Activated CD8-positive, alpha-beta memory T cell treated with anti-CD3 and anti-CD28 coated beads, Interleukin-2, amount 10 ng/mL, durations not matched to agents 7 days and 5 days (primary cell): ENCODE measurements at regions not wholly inside any gene's neighbourhood (a gene's known extent, or its start where the extent isn't known, plus 50 kb on each side); places are given as distances from the start of the nearest gene placed in this dataset.

Experiments
- ATAC-seq: fragments of 150-1000 bp; cut with Tn5 transposase; one replicate; pipeline ENCODE4 v1.10.0; 2021; ENCODE audit warnings: moderate library complexity
- CTCF ChIA-PET: fragments of 350-600 bp; sonication (Branson Sonifier 250); formaldehyde crosslinking; loops from one replicate; lab custom pipeline; 2021; ENCODE audit warnings: antibody characterized with exemption; lab: Charles Lee
- DNase-seq: peaks from one replicate; pipeline ENCODE4 v3.0.0-alpha.2; 2020
- H3K27ac Mint-ChIP-seq: one replicate; pipeline ENCODE4 v1.8.0; 2021; ENCODE audit warnings: mild to moderate bottlenecking, mixed read lengths
- H3K27me3 Mint-ChIP-seq: one replicate; pipeline ENCODE4 v1.8.0; 2021; ENCODE audit warnings: mixed read lengths
- H3K36me3 Mint-ChIP-seq: one replicate; pipeline ENCODE4 v1.8.0; 2021; ENCODE audit warnings: mild to moderate bottlenecking, mixed read lengths
- H3K4me1 Mint-ChIP-seq: one replicate; pipeline ENCODE4 v1.8.0; 2021; ENCODE audit warnings: mixed read lengths
- H3K4me3 Mint-ChIP-seq: one replicate; pipeline ENCODE4 v1.8.0; 2021; ENCODE audit warnings: mild to moderate bottlenecking, moderate library complexity, mixed read lengths
- H3K9me3 Mint-ChIP-seq: one replicate; pipeline ENCODE4 v1.8.0; 2022; ENCODE audit warnings: low read depth, mixed read lengths

DNA sequence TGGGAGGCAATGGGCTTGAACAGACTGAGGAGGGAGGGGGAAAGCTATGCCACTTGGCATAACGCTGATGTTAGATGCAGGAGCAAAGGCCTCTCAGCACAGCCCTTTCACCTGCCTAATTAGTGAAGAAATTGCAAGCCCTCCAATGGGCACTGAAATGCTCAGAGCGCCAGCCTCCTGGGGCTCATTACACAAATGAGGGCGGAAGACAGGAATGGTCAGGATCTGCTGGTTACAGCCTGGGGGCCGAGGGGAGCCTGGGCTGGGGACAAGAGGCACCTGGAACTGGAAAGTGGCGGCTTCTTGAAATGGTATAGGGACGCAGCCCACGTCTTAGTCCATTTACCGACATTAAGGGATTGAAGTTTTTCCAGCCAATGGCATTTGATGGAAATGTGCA lies 50.2 kb upstream of the PLET1 start:
- H3K27me3 Mint-ChIP-seq, result no peaks in the 10 kb centered on the region
- ATAC-seq, result no peak
- H3K36me3 Mint-ChIP-seq, result peaks cover 2% of the 10 kb centered on the region
- no peak overlapping the region for H3K27ac Mint-ChIP-seq
- CTCF ChIA-PET, result no interaction called here
- H3K9me3 Mint-ChIP-seq, result peaks cover 6% of the 10 kb centered on the region
- H3K4me3 Mint-ChIP-seq, result no peak overlapping the region
- no peak for DNase-seq
- no peaks in the 10 kb centered on the region for H3K4me1 Mint-ChIP-seq

DNA sequence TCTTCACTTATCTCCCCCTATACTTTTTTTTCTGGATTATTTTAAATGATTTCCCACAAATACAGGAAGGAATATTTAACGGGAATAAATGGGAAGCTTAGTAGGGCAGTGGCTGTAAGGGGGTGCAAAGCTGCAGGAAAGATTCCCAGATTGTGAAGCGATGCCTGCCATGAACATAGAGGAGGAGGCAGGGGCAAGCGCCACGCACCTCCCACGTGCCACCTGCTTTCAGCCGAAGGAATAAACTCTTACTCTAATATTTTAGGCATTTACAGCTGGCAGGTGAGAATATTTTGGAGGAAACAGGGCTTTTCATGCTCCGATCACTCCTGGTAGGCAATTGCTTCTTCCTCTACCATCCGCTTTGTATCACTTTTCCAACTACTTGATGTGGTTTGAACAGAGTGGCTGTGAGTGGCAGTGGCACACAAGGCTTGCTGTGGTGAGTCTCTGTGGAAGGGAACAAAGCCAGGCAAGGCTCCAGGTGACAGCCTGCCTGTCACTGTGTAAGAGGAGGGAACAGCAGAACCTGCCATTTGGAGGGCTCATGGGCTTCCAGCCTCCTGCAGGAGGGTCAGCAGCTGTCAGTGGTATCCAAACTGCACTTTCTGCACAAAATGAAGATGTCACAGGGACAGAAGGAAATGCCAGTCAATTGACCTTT lies 54.5 kb upstream of the PLET1 start:
- CTCF ChIA-PET, result no interaction called here
- H3K36me3 Mint-ChIP-seq, result no peaks in the 10 kb centered on the region
- H3K27ac Mint-ChIP-seq, result no peak overlapping the region
- H3K9me3 Mint-ChIP-seq, result no peaks in the 10 kb centered on the region
- no peak for DNase-seq
- no peaks in the 10 kb centered on the region for H3K4me1 Mint-ChIP-seq
- H3K27me3 Mint-ChIP-seq, result no peaks in the 10 kb centered on the region
- ATAC-seq, result no peak
- H3K4me3 Mint-ChIP-seq, result no peak overlapping the region

DNA sequence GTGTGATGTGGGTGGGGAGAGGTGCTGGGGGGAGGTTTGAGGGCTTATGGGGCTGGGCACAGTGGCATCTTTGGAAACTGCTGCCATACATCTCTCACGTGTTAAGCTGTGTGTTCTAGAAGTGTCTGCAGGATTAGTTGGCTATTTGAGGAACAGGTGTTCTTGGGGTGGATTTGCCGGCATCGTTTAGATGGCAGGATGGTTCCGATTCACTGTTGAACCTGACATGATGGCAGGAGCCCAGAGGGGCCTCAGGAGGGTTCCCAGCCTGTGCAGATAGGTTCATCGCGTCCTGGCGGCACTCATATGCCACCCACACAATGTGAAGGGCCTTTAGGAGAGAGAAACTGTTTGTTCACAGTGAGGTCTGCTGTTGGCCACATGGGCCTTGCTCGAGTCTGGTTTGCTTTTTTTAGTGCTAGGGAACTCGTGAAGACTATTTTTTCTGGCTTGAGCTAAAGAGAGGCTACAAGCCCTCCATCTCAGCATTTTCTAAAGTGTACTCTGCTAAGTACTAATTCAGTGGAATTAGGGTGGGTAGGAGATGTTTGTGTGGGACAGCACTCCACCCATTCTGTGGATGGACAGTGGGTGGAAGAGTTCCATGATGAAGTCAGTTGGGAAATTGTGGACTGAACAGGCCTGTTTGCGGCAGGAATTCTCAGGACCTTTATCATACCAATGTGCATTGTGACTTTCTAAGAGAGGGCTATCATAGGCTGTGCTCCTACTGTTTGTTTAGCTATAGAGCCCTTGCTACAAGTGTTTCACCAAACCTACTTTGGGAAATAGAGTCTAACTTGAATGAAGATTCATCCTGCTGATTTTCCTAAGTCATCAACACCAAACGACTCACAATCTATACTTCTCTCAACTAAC lies 55.4 kb upstream of the PLET1 start:
- no peak for ATAC-seq
- H3K27ac Mint-ChIP-seq, result no peak overlapping the region
- H3K27me3 Mint-ChIP-seq, result no peaks in the 10 kb centered on the region
- no peaks in the 10 kb centered on the region for H3K36me3 Mint-ChIP-seq
- no peaks in the 10 kb centered on the region for H3K9me3 Mint-ChIP-seq
- H3K4me3 Mint-ChIP-seq, result no peak overlapping the region
- DNase-seq, result no peak
- no peaks in the 10 kb centered on the region for H3K4me1 Mint-ChIP-seq
- CTCF ChIA-PET, result no interaction called here

DNA sequence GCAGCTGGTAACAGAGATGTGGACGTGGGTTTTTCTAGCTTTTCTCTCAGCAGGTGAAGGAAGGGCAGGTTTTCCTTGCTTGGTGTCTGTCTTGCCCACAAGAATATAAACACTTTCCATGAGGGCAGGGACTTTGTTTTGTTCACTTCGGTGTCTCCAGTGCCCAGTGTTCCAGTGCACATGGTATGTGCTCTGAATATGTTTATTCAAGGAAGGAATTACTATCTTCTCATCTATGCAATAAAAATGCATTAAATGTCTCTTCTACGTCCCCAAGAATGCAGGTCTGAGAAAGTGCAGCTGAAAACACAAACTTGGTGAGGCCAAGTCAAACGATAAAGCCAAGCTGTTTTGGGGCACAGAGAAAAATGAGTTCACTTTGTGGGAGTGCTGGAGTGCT lies 56.3 kb upstream of the PLET1 start:
- Mint-ChIP-seq H3K27me3 (no peaks in the 10 kb centered on the region), H3K4me1 (peaks cover 7% of the 10 kb centered on the region), H3K9me3 (no peaks in the 10 kb centered on the region), H3K36me3 (no peaks in the 10 kb centered on the region), H3K4me3 (no peak overlapping the region), H3K27ac (no peak overlapping the region)
- ATAC-seq (no peak), DNase-seq (no peak)
- CTCF ChIA-PET, result no interaction called here

DNA sequence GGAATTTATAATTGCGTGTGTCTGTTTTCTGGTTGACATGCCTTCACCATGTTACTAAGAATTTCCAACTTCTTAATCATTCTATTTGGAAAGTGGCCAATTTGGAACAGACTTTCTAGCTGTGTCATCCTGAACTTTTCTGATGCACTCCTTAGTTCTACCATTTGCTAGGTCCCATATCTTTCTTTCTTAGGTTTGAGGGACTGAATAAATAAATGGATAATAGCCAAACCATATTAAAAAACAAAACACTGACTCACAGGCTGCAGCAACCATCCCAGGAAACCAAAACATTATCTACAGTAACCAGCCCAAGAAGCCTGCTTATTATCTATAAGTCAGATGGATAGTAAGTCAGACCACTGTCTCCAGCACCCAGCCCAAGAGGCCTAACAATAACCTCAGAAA lies 57.5 kb upstream of the PLET1 start:
- Mint-ChIP-seq H3K27ac (no peak overlapping the region), H3K36me3 (no peaks in the 10 kb centered on the region), H3K4me1 (peaks cover 9% of the 10 kb centered on the region), H3K4me3 (no peak overlapping the region), H3K27me3 (no peaks in the 10 kb centered on the region), H3K9me3 (no peaks in the 10 kb centered on the region)
- ATAC-seq (no peak), DNase-seq (no peak)
- CTCF ChIA-PET, result no interaction called here

DNA sequence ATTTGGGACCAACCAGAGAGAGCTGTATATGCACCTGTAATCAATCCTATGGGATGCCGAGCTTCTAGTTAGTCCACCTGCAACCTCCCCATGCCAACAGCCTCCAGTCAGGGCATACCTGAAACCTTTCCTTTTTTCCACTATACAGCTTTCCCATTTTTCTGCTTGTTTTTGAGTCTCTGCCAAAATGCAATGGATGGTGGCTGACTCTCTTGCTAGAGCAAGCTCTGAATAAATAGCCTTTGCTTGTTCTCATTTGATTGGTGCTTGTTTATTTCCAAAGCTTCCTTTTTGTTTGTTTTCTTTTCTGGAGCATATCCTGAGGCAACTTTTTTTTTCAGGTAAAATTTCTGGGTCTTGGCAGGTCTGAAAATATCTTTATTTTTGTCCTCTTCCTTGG lies 58.0 kb upstream of the PLET1 start:
- ATAC-seq (no peak), DNase-seq (no peak)
- Mint-ChIP-seq H3K4me1 (peaks cover 9% of the 10 kb centered on the region), H3K36me3 (no peaks in the 10 kb centered on the region), H3K27me3 (no peaks in the 10 kb centered on the region), H3K4me3 (no peak overlapping the region), H3K27ac (no peak overlapping the region), H3K9me3 (no peaks in the 10 kb centered on the region)
- CTCF ChIA-PET, result no interaction called here

DNA sequence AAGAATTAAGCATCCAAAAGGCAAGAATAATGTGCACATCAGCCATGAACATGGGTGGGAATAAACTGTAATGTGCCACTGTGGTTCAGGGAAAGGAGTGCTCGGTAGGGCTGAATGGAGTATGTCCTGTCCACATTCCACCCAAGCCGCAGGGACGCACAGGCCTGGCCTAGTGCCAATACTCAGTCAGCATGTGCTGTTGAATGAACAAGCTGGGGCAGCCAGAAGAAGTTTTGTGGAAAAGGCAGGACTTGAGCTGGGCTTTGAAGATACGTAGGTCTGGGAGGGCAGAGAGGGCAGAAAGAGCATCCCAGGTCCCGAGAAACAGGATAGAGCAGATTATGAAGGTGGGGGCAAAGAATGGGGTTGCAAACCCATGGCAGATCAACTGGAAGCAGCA lies 60.0 kb upstream of the PLET1 start:
- no peak for ATAC-seq
- Mint-ChIP-seq H3K4me3 (no peak overlapping the region), H3K4me1 (peaks cover 9% of the 10 kb centered on the region), H3K27me3 (no peaks in the 10 kb centered on the region), H3K9me3 (no peaks in the 10 kb centered on the region), H3K36me3 (no peaks in the 10 kb centered on the region), H3K27ac (no peak overlapping the region)
- CTCF ChIA-PET, result no interaction called here
- no peak for DNase-seq

DNA sequence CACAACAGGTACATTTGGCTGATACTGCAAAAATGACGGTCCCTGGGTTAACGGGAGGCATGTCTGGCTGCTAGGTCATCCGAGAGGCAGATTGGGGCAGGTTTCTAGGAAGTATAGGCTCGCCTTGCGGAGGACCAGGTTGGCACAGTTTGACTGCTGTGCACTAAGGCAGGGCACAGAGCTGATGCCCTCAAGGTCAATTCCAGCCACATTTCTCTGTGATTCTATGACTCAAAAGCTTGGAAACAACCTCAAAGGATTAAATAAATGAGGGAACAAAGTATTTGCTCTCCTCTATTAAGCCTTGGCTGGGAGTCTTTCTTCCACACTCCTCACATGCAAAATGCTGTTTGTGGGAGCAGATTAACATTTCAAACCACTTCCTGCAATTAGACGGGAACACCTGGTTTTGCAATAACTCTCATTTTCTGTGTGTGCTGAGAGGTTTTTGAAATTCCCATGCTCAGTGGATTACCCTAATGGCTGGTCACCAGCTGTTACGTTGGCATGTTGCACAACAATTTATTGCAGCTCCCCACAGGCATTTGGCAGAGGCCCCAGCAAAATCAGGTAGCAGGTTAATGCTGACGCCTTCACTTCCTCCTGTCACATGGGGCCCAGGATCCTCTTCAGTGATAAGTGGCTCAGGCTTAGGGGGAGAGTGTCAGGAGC lies 61.0 kb upstream of the PLET1 start:
- H3K4me1 Mint-ChIP-seq, result peaks cover 9% of the 10 kb centered on the region
- H3K27ac Mint-ChIP-seq, result no peak overlapping the region
- ATAC-seq (no peak), DNase-seq (no peak)
- H3K9me3 Mint-ChIP-seq, result no peaks in the 10 kb centered on the region
- CTCF ChIA-PET, result no interaction called here
- no peaks in the 10 kb centered on the region for H3K36me3 Mint-ChIP-seq
- no peaks in the 10 kb centered on the region for H3K27me3 Mint-ChIP-seq
- no peak overlapping the region for H3K4me3 Mint-ChIP-seq

DNA sequence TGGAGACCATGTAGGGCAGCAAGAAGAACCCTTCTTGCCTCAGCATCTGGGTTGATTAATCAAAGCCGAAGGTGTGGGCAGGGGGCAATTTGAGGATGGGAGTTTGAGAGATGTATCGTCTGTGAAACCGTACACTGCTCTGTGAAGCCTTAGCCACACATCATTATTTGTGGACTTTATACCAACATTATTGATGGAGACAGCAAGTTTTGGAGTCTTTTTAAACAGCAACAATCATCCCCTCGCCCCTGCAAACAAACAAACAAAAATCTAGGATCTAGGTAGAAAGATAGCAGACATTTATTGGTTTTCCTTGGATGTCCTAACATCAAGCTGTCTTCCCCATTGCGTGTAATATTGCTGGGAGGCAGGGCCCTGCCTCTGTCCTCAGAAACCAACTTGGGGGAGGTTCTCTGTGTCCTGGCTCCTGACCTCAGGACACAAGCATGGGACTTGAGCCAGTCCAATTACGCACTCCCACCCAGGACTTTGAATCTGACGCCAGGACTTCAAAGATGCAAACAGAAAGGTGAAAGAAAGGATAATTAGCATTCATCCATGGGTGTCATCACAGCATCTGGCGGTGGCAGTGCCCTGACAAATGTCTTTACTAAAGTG lies 61.6 kb upstream of the PLET1 start:
- H3K27me3 Mint-ChIP-seq, result no peaks in the 10 kb centered on the region
- H3K27ac Mint-ChIP-seq, result no peak overlapping the region
- no peaks in the 10 kb centered on the region for H3K36me3 Mint-ChIP-seq
- peaks cover 9% of the 10 kb centered on the region for H3K4me1 Mint-ChIP-seq
- no peak overlapping the region for H3K4me3 Mint-ChIP-seq
- no peak for DNase-seq
- CTCF ChIA-PET, result no interaction called here
- no peaks in the 10 kb centered on the region for H3K9me3 Mint-ChIP-seq
- no peak for ATAC-seq

DNA sequence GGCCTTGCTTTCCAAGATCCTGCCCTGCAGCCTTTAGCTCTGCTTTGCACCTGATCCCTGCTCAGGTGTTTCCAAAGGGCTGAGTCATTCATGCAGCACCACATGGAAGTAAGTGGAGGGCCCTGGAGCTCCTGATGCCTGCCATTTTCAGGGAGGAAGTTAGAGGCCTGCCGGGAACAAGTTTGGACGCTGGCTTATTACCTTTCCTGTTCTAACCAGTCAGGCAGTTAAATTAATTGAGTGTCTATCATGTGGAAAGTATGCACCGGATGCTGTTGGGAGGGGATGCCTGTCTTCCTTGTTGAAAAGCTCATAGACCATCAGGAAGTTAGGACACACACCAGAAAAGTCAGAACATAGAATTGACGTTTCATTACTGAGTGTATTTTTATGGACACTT lies 73.7 kb upstream of the PLET1 start:
- Mint-ChIP-seq H3K27ac (no peak overlapping the region), H3K36me3 (no peaks in the 10 kb centered on the region), H3K27me3 (no peaks in the 10 kb centered on the region), H3K4me3 (no peak overlapping the region), H3K9me3 (no peaks in the 10 kb centered on the region), H3K4me1 (no peaks in the 10 kb centered on the region)
- ATAC-seq (no peak), DNase-seq (no peak)
- CTCF ChIA-PET, result no interaction called here

DNA sequence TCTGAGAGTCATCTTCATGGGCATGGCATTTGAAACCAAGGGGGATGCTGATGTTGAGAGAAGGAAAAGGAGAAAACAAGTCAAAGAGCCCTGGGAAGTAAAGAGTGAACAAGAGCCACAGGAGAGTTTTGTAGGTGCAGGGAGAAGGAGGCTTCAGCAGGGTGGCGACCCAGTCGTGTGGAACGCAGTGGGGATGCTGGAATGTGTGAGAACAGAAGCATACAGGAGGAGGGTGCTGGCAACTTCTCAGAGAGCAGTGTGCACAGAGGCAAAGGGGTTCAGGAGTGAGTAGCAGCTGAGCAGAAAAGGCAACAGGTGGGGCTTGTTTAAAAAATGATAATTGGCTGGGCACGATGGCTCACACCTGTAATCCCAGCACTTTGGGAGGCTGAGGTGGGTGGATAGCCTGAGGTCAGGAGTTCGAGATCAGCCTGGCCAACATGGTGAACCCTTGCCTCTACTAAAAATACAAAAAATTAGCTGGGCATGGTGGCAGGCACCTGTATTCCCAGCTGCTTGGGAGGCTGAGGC lies 75.8 kb upstream of the PLET1 start:
- no peaks in the 10 kb centered on the region for H3K36me3 Mint-ChIP-seq
- H3K27ac Mint-ChIP-seq, result no peak overlapping the region
- no peaks in the 10 kb centered on the region for H3K9me3 Mint-ChIP-seq
- H3K4me3 Mint-ChIP-seq, result no peak overlapping the region
- CTCF ChIA-PET, result no interaction called here
- DNase-seq (no peak), ATAC-seq (no peak)
- no peaks in the 10 kb centered on the region for H3K4me1 Mint-ChIP-seq
- no peaks in the 10 kb centered on the region for H3K27me3 Mint-ChIP-seq

DNA sequence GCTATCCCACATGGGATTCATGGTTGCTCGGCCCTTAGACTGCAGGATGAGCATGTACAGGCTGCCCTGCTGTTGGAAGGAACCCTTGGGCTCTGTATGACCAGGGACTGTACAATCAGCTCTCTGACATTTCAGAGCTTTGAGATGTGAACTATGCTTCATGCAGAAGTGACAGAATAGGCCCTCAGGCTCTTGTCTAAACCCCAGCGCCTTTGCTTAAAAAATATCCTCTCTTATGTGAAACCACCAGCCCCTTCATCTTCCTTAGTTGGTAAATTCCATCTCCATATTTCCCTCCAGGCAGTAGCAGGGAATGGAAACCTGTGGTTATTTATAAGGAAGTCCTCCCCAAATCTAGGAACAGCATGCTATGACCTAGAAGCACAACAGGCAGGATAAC lies 78.9 kb upstream of the PLET1 start:
- H3K27ac Mint-ChIP-seq, result no peak overlapping the region
- H3K27me3 Mint-ChIP-seq, result no peaks in the 10 kb centered on the region
- H3K9me3 Mint-ChIP-seq, result no peaks in the 10 kb centered on the region
- no peak overlapping the region for H3K4me3 Mint-ChIP-seq
- H3K36me3 Mint-ChIP-seq, result no peaks in the 10 kb centered on the region
- no peaks in the 10 kb centered on the region for H3K4me1 Mint-ChIP-seq
- no peak for DNase-seq
- CTCF ChIA-PET, result interaction anchor here (1.3 kb wide), 1 partner anchor 114 kb away, joined by 3 read pairs; no protein-coding TSS in a partner anchor
- ATAC-seq, result no peak

DNA sequence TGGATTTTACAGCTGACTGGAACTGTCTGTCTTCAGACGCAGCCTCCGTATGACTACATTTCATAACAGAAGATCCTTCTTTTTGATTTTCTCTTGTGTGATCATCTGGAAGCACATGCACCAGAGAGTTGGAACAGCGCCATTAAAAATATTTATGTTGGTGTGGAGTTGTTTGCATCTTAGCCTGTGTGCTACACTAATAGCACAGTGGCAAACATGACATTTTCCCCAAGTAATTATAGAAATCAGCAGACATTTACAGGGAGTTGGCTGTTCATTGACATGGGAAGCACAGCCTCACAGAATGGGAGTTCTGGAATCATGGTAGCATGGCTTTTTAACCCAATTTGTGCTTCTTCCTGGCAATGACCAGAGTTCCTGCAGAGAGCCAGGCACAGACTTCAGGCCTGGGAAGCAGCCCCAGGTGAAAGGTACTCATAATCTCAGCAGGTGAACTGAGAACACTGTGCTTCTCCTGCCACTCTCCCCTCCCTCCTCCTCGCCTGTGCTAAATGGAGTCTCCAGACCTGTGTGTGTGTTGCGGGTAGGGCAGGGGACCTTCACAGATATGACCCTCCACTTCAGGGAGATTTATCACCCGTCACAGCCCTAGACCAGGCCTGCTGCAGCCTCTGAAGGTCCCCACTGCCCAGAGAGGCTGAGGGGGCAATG lies 82.8 kb upstream of the PLET1 start:
- H3K36me3 Mint-ChIP-seq, result no peaks in the 10 kb centered on the region
- no peaks in the 10 kb centered on the region for H3K9me3 Mint-ChIP-seq
- H3K4me1 Mint-ChIP-seq, result no peaks in the 10 kb centered on the region
- ATAC-seq (no peak), DNase-seq (no peak)
- H3K27me3 Mint-ChIP-seq, result no peaks in the 10 kb centered on the region
- no peak overlapping the region for H3K4me3 Mint-ChIP-seq
- CTCF ChIA-PET, result no interaction called here
- no peak overlapping the region for H3K27ac Mint-ChIP-seq
